Stimulated activated CD8-positive, alpha-beta memory T cell treated with anti-CD3 and anti-CD28 coated beads, Interleukin-2, amount 100 ng/mL, for 1 hour (primary cell): ENCODE measurements at regions not wholly inside any gene's neighbourhood (a gene's known extent, or its start where the extent isn't known, plus 50 kb on each side); places are given as distances from the start of the nearest gene placed in this dataset.

ENCODE experiments used
- DNase-seq, 2 donors: peaks; one replicate each; pipeline ENCODE4 v3.0.0-alpha.2; 2020; ENCODE audit warnings: low read depth in 2 of 2

DNA sequence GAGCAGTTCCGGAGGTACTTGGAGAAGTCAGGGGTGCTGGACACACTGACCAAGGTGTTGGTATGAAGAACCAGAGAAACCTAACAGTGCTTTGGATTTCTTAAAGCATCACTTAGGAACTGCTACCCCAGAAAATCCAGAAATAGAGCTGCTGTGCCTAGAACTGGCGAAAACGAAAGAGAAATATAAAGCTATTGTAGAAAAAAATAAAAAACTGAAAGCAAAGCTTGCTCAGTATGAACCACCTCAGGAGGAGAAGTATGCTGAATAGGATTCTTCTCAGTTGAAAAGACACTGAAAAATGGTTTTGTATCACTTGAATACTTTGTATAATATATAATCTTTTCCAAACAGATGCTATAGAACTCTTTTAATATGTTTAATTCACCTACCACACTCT lies 106.3 kb upstream of the PMFBP1 start:
- DNase-seq: no peak

DNA sequence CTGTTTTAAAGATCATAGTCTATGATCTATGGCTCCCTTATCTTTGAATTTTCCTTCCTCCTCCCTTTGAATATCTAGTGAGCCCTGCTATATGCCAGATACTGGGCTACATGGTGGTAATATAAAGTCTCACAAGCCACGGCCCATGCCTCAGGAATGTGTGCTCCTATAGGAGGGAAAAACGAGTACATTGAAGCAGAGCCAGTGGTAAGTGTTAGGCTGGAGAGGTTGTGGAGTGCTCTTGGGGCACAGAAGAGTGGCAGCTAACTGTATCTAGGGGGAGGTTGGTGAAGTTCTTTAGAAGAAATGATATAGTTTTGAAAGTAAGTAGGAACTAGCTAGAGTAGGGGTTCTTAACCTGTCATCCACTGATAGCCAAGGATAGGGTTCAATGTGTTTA lies 105.8 kb upstream of the PMFBP1 start:
- DNase-seq: no peak

DNA sequence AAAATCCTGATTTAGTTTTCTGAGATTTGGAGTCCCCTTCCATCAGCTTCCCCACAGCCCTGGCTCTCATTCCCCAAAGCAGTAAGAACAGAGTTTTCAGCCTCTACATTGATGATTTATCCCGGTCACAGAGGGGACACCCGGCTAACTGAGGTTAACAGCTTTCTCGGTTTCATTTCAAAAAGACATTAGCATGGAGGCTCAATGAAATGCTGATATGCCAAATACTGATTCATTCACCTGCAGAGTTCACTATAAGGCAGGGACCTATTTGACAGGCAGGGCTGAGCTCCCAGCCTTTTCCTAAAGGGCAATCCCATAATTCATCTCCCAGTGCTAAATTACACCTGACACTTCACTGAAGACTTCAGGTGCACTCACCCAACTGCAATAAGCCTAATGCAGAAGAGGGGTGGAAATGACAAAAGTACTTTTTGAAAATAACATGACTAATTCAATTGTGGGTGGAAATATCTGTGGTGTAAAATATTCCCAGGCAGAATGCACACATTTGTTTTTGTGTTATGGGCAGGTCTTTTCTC lies 99.8 kb upstream of the PMFBP1 start:
- no peak for DNase-seq

DNA sequence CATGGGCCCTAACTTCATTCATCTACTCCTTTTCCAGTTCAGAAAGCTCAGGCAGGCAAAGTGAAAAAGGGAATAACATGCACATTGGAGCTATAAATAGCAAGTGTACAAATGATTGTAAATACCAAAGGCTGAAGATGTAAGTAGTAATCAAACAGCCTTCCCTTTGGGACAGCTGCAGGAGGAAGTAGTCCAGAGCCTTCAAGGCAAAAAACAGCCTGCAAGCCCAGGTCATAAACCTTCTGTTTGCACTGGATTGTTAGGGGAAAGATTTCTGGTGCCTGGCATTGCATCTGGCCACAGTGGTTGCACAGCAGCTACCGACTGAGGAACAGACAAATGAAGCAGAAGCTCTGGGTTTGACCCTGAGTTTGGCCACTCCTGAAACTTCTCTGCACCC lies 98.6 kb upstream of the PMFBP1 start:
- DNase-seq: no peak

DNA sequence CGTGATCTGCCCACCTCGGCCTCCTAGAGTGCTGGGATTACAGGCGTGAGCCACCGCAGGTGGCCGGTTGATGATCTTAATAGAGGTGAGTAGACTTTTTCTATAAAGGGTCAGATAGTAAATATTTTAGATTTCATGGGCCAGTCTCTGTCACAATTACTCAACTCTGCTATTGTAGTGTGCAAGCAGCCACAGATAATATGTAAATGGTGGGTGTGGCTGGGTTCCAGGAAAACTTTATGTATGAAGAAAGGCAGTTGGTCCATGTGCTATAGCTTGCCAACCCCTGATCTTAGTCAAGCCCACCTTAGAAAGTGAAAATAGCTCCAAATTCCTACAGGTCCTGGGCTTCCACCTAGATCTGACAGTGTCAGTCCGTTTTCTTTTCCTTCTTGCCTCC lies 94.9 kb upstream of the PMFBP1 start:
- DNase-seq: no peak

DNA sequence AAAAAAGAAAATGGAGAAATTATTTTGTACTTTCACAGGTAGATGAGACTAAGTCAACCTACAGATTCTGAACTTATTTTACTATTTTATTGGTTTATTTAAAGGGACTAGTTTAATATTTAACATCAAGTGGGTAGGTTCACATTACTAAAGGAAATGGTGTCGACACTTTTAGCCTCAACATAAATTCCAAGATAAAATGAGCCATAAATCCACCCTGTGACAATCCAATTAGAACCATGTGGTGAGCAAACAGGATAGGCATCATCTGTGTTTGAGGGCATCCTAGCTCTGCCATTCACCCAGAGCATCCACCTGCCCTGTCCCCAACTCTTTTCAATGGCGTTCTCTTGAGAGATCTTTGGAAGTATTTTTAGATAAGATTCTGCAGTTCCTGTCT lies 92.8 kb upstream of the PMFBP1 start:
- no peak for DNase-seq

DNA sequence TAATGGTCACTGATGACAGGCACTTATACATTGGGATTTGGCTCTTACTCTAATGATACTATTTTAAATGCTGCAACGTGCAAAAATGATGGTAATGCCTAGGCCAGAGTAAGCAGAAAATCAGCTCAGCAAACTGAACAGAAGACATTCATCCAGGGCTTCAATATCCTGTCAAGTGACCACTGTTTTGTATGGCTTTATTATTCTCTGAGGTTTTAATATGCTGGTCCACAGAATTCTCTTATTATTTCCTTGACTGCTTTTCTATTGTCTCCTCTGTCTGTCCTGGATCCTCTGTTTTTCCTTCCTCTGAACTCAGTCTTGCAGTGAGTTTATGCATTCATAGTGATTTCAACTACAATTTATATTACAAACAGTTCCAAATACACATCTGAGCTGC lies 90.8 kb upstream of the PMFBP1 start:
- no peak for DNase-seq

DNA sequence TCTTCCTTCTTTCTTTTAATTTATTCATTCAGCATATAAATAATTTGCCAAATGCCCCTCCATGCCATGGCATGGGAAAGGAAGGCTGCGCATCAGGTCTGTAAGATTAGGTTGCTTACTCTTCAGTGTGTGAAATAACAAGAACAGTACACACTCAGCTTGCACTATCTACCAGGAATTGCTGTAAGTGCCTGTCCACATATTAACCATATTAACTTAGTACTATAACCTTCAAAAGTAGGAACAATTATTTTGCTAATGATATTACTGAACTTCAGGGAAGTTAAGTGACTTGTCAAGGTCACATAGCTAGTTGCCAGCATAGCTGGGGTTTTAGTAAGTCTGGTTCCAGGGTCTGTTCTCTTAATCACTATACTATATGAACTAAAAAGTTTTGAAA lies 89.2 kb upstream of the PMFBP1 start:
- no peak for DNase-seq

DNA sequence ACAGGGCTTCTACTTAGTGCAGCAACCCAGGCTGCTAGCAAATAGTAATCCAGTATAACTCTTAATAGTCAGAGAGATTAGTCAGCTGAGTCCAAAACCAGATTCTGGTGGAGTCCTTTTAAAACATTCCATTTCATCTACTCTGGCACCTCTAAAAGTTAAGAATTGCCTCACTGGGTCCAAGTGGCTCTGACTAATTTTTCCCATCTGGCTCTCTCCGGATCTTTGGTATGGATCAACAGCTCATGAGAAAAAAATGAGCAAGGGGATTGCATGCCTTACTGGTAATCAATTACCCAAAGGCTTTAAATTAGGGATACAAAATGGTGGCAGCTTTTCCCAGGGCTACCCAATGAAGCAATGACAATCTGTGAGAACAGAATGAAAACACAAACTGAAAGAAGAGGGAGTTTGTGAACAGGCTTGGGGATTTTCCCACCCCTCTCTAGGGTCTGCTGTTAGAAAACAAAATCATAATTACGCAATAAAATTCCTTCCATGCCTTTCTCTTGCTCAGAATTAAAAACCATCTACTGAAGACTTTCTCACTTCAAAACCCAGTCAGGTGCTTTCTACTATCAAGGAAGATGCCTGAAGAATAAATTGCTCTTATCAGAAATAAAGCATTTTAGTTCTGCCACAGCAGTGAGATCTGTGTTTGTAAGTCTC lies 84.6 kb upstream of the PMFBP1 start:
- DNase-seq: no peak

DNA sequence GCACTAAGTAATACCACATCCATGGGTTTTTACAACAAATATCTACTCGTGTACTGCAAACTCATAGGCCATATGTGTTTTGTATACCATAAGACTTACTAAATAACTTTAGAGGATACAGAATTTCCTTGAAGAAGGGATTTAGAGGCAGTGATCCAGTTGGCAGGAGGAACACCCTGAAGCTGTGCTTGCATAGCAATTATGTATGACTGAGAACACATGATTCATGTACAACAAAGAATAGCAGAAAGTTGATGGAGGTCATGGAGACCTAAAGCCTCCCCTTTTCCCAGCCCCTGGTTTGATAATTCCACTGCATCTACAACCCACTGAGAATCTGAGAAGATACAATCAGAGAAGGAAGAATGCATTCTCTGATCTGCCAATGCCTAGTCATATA lies 83.8 kb upstream of the PMFBP1 start:
- no peak for DNase-seq

DNA sequence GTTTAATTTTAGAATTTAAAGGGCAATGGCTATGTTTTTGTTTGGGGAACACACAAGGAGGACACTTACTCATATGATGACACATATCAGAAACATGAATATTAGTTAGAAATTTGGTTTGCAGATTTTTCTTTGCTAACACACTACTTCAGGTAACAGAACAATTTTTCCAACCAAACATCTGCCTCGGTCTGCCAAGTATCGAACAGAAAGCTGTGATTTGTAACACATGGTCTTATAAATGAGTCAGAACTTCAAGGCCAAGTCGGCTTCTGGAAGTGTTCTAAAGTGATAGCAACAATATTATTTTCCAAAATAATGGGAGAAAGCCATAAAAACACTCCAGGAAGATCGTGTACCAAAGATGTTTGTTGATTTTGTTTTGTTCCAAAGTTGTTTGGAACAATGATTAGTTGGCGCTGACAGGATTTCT lies 75.9 kb upstream of the PMFBP1 start:
- DNase-seq: no peak

DNA sequence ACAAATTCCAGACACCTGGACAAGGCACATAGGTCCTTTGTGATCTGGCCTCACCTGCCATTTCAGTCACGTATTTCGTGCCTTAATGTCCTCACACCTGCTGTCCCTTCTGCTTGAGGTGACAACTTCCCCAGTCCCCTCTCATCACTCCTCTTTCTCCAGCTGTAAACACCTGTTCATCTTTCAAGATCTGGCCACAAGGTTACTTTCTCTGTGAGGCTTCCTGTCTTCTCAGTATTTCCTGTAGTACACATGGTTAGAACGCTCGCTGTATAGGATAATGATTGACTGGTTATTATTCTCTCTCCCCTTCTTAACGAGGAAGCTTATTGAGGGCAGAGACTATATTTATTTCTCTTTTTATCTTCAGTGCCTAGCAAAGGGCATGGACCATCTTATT lies 74.5 kb upstream of the PMFBP1 start:
- no peak for DNase-seq

DNA sequence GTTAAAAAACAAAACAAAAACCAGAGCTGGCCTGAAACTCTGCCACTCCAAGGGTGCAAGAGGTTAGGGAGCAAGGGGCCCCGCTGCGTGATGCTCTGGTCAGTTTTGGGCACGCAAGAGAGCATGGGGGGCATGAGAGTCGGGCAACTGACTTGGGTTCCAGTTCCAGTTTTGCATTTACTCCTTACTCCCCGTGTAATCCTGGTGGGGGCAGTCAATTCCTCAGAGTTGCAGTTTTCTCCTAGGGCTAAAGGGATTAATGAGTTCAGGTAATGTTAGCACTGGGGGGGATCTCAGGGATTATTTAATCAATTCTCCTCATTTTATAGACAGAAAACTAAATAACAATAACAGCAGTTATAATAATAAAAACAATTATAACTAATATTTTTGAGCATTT lies 72.9 kb upstream of the PMFBP1 start:
- no peak for DNase-seq

DNA sequence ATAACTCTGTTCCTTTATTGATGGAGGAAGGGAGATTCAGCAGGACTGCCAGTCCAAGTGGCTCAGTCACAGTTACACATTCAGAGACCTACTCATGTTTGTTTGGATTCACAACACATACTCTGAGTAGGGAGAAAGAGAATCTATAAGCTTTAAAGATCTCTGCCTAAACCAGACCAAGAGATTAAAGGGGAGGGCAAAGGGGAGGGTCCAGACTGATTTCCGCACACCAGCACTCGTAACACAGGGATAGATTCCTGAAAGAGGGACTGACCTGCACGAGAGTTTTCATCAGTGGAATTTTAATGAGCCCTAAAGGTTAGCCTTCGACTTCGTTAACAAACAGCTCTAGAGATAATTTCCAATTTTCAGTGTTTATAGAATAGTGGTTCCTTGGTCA lies 71.7 kb upstream of the PMFBP1 start:
- DNase-seq: no peak

DNA sequence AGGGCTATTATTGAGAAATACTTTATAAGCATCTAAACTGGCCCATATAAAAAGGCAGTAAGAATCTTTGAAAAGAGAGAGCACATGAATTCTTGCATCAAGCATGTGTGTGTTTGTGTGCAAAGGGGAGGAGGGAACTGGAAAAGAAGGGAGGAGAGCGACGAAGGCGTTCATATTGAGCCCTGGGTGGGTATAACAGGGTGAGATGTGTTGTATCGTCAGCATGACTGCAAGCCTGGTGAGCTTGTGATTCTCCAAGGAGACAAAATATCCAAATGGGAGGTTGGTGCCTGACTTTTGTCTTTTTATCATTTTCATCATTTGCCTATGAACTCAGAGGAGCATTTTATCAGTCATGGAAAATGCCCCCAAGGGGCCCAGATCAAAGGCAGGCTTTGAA lies 70.8 kb upstream of the PMFBP1 start:
- no peak for DNase-seq

DNA sequence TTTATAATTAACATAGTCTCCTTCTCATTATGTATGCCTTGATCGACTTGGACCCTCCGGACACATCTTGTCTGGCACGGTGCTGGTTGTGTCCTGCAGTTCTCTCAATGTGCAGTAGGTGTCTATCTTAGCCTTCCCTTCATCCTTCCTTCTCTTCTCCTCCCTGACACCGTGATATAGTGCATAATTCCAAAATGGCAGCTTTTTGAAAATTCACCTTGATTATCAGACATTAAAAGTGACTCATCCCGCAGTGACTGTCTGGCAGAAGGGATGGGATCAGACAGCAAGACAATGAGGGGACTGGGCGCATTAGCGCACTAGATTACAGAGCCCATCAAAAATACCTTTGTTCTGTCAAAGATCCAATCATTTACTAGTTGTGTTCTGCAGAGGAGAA lies 70.0 kb upstream of the PMFBP1 start:
- DNase-seq: no peak

DNA sequence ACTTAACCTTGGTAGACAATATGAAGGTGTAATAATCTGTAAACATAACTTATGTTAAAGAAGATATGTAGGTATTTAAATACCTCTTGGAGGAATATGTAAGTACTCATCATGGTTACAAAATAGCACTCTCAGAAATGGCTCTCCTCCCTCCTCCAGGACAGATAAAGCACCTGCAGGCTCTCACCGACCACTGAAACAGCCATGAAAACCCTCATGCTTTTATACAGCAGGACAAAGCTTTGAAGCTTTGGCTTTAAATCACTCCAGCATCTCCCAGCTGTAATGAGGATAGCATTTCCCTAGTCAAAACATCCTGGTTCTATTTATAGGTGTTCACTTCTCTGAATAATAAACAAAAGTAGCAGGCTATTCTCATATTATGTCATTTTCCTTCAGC lies 69.1 kb upstream of the PMFBP1 start:
- no peak for DNase-seq

DNA sequence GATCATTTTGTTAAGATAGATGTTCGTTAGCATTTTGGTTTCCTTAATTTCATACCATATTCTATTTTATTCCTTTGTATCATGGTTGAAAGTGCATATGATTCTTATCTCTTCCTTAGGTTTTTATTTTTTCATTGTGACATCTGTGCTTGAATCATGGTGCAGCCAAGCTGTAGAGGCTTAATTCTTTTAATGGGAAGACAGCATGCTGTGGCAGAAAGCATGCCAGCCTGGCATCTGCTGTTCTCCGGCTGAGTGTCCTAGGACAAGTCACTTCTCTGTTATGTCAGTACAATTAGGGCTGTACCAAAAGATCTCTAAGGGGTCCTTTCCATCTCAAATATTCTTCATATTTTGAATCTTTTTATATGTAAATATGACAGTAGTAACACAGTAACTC lies 68.5 kb upstream of the PMFBP1 start:
- no peak for DNase-seq

DNA sequence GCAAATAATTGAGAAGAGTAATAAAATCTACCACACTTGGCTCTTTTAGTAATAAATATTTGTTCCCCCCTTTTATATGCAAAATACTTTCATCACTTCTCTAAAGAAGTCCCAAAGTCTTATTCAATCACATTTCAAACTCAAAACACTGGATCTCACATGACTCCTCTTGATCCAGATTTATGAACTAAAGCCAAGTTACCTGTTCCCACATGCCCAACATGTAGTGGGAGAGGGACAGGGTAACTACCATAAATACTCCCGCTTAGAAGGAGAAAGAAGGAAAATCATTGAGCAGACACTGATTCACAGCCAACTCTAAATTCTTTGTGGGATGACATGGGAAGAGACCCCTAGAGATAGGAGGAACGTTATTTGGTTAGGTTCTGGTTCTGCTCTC lies 64.9 kb upstream of the PMFBP1 start:
- DNase-seq: no peak

DNA sequence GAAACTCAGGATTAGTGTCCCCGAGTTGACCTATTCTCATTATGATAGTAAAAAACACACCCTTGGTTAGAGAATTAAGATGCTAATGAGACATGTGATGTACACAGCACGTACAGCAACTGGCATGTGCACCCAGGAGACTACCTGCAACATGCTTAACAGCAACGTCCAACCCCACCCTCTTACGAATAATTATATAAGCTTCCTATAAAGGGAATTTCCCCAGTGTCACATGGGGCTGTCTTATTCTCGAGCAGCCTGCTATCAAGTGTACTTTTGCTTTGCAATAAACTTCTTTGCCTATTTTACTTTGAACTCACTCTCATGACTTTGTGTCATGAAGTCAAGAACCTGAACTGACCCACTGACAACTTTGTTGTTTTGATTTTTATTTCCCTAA lies 62.4 kb upstream of the PMFBP1 start:
- no peak for DNase-seq

DNA sequence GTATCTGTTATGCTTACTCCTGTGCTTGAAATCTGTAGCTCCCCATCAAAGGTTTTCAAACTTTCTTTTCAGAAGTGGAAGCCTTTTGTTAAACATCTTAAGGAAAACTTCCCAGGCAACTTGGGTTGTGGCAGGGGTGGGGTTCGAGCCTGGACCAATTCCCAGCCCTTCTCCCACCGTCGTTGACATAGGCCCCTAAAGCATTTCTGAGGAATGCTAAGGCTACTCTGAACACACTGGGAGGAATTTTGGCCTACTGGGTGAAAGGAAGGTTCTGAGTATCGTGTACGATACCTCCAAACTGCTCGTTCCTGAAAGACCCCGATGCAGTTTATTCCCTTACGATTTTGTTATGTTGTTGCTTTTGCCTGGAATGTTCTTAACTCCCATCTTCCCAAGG lies 56.1 kb upstream of the PMFBP1 start:
- DNase-seq: no peak

DNA sequence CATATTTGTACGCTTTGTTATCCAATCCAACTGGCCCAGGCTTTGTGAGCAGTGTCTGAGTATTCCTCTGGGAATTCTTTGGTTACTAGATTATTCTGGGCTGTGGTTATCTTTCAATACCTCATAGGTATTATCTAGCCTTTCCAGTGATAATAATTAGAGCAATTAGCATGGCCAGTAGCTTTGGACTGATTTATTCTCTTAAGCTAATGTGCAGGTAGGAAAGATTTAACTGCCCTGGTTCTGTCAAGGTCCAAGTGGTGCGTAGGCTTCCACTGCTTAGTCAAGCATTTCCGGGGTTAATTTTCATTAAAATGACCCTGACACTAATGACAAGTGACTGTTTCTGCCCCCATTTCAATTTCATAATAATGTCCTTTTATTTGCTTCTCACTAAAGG lies 54.2 kb upstream of the PMFBP1 start:
- no peak for DNase-seq

DNA sequence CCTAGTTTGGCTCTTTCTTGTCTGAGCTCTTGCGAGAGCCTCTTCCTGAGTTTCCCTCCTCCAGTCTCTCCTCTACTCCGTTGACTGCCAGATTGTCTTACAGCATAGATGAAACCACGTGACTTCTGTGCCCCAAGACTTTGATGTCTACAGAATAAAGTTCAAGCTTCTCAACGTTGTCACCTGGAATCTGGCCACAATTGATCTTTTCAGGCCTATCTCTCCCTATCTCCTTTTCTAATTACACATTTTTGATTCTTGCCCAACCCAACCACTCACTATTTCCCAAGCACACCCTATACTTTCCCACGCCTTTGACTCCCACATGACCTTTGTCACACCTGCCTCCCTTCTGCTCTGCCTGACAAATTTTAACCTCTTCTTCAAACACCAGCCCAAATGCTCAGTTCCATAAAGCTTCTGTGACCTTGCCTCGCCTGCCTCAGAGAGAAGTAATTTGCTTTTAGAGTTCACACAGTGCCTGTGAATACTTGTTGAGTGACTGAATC lies 52.4 kb upstream of the PMFBP1 start:
- DNase-seq: no peak

DNA sequence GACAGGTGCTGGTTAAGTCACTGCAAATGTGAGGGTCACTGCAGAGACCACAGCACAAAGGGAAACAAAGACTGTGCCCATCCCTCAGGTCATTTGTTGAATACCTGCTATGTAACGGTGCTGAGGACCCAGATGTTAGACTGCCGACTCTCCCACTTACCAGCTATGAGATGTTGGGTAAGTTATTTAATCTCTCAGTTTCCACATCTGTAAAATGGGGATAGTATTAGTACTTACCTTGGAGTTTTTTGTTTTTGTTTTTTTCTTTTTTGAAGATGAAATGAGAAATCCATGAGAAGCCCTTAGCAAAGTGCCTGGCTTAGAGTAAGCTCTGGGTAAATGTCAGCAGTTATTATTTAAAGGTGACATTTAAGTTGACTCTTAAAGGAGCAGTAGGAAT lies 50.5 kb upstream of the PMFBP1 start:
- DNase-seq: no peak
